HEK293 (cell line): ENCODE measurements at regions not wholly inside any gene's neighbourhood (a gene's known extent, or its start where the extent isn't known, plus 50 kb on each side); places are given as distances from the start of the nearest gene placed in this dataset.

Source experiments
- CTCF ChIA-PET: fragments of 350-600 bp; formaldehyde crosslinking; extraction: SDS; loops from one replicate; lab custom pipeline; 2021; ENCODE audit warnings: antibody characterized with exemption; lab: Yijun Ruan, JAX
- POLR2A ChIA-PET: fragments of 300-600 bp; formaldehyde crosslinking; extraction: SDS; loops from one replicate; lab custom pipeline; 2020; ENCODE audit warnings: antibody characterized with exemption, inconsistent platforms; lab: Yijun Ruan, JAX
- H3K27ac ChIP-seq: fragments of 200-500 bp; sonication (Bioruptor generic); 2 replicates; pipeline ENCODE4 v1.5.1; 2014; ENCODE audit warnings: low read depth, low read length, control low read depth, inconsistent platforms; ENCODE audit errors: extremely low read depth
- H3K36me3 ChIP-seq, 2 experiments: fragments of 200-500 bp in 1 of 2; sonication (Bioruptor generic) in 1 of 2; 1 replicate in 1 of 2; 2 replicates in 1 of 2; pipeline ENCODE4 v1.5.1; 2014 to 2017; ENCODE audit warnings: inconsistent platforms in 2 of 2, low read length in 2 of 2; ENCODE audit not compliant: control insufficient read depth in 2 of 2, insufficient read depth in 1 of 2
- H3K4me1 ChIP-seq: fragments of 200-500 bp; sonication (Bioruptor generic); 2 replicates; pipeline ENCODE4 v1.5.1; 2014; ENCODE audit warnings: mild to moderate bottlenecking, low read length, inconsistent platforms; ENCODE audit not compliant: control insufficient read depth, insufficient read depth
- H3K4me3 ChIP-seq: 2 replicates; pipeline ENCODE4 v1.5.1; 2011; ENCODE audit warnings: low read depth, mild to moderate bottlenecking, control low read depth, low read length, moderate library complexity
- H3K9me3 ChIP-seq: fragments of 200-500 bp; sonication (Bioruptor generic); 2 replicates; pipeline ENCODE4 v1.5.1; 2014; ENCODE audit warnings: low read depth, low read length, inconsistent platforms; ENCODE audit not compliant: control insufficient read depth, insufficient read depth
- BCL11B ChIP-seq: fragments of 450-650 bp; formaldehyde crosslinking; IDR thresholded peaks from 2 replicates; pipeline ENCODE4 v1.5.1; 2016; ENCODE audit warnings: low read depth, missing biosample characterization, missing genetic modification characterization
- EGR2 ChIP-seq: fragments of 450-650 bp; formaldehyde crosslinking; IDR thresholded peaks from 2 replicates; pipeline ENCODE4 v1.5.1; 2016; ENCODE audit warnings: low read depth, missing biosample characterization, missing genetic modification characterization
- KLF9 ChIP-seq: fragments of 450-650 bp; formaldehyde crosslinking; IDR thresholded peaks from 2 replicates; pipeline ENCODE4 v1.5.1; 2016; ENCODE audit warnings: missing biosample characterization, missing genetic modification characterization, low read depth
- OVOL3 ChIP-seq: fragments of 450-650 bp; formaldehyde crosslinking; IDR thresholded peaks from 2 replicates; pipeline ENCODE4 v1.5.1; 2016; ENCODE audit warnings: missing biosample characterization, missing genetic modification characterization
- PRDM1 ChIP-seq: fragments of 450-650 bp; formaldehyde crosslinking; IDR thresholded peaks from 2 replicates; pipeline ENCODE4; 2016; ENCODE audit warnings: missing biosample characterization, missing genetic modification characterization
- ZFHX2 ChIP-seq: fragments of 450-650 bp; formaldehyde crosslinking; conservative IDR thresholded peaks from 2 replicates; pipeline ENCODE4 v1.5.1; 2016; ENCODE audit warnings: missing biosample characterization, missing genetic modification characterization
- ZFP41 ChIP-seq: fragments of 450-650 bp; formaldehyde crosslinking; IDR thresholded peaks from 2 replicates; pipeline ENCODE4 v1.5.1; 2016; ENCODE audit warnings: missing biosample characterization, missing genetic modification characterization, borderline replicate concordance
- ZNF174 ChIP-seq: fragments of 450-650 bp; formaldehyde crosslinking; IDR thresholded peaks from 2 replicates; pipeline ENCODE4 v1.5.0; 2017; ENCODE audit warnings: missing biosample characterization, mild to moderate bottlenecking, missing genetic modification characterization
- ZNF202 ChIP-seq: fragments of 450-650 bp; formaldehyde crosslinking; IDR thresholded peaks from 2 replicates; pipeline ENCODE4 v1.5.1; 2016; ENCODE audit warnings: missing biosample characterization, missing genetic modification characterization, borderline replicate concordance
- ZNF280C ChIP-seq: fragments of 450-650 bp; formaldehyde crosslinking; IDR thresholded peaks from 2 replicates; pipeline ENCODE4 v1.5.1; 2016; ENCODE audit warnings: missing biosample characterization, missing genetic modification characterization
- ZNF488 ChIP-seq: fragments of 450-650 bp; formaldehyde crosslinking; IDR thresholded peaks from 2 replicates; pipeline ENCODE4 v1.5.1; 2016; ENCODE audit warnings: missing biosample characterization, missing genetic modification characterization
- ZNF629 ChIP-seq: fragments of 450-650 bp; formaldehyde crosslinking; IDR thresholded peaks from 2 replicates; pipeline ENCODE4 v1.5.1; 2017; ENCODE audit warnings: missing biosample characterization, missing genetic modification characterization
- ZNF660 ChIP-seq: fragments of 450-650 bp; IDR thresholded peaks from 2 replicates; pipeline ENCODE4 v1.5.1; 2018; ENCODE audit warnings: missing biosample characterization, mild to moderate bottlenecking, missing genetic modification characterization
- ZNF785 ChIP-seq: fragments of 450-650 bp; formaldehyde crosslinking; IDR thresholded peaks from 2 replicates; pipeline ENCODE4 v1.5.1; 2016; ENCODE audit warnings: missing biosample characterization, missing genetic modification characterization
- ZNF830 ChIP-seq: fragments of 450-650 bp; IDR thresholded peaks from 2 replicates; pipeline ENCODE4 v1.5.0; 2018; ENCODE audit warnings: missing biosample characterization, missing genetic modification characterization, low read depth, mild to moderate bottlenecking, moderate library complexity
- ZSCAN18 ChIP-seq: fragments of 450-650 bp; formaldehyde crosslinking; IDR thresholded peaks from 2 replicates; pipeline ENCODE4 v1.5.1; 2016; ENCODE audit warnings: missing biosample characterization, missing genetic modification characterization

- ChIA-PET CTCF (no interaction called here), POLR2A (no interaction called here)
- Histone ChIP-seq H3K36me3 (no peaks in the 10 kb centered on the region), H3K27ac (no peak overlapping the region), H3K9me3 (no peaks in the 10 kb centered on the region), H3K4me3 (no peak overlapping the region), H3K4me1 (no peaks in the 10 kb centered on the region)
- TF ChIP-seq BCL11B, result no peak
- peak; percentile 92 for TF ChIP-seq ZFHX2
- 0 out of 2 replicates have a peak, but pooled peaks have one; percentile 17 for TF ChIP-seq ZNF785 (tag by site-specific recombination)
- no peak for TF ChIP-seq ZNF488
- peak; percentile 75 for TF ChIP-seq PRDM1 (tag by site-specific recombination)
- peak; percentile 93 for TF ChIP-seq EGR2 (tag by site-specific recombination)
- TF ChIP-seq ZNF280C (tag by site-specific recombination), result no peak
- no peak for TF ChIP-seq ZNF174
Measured at GRCh38 chr4:180565856-180566431, 1677.3 kb upstream of the TENM3 start.

- Histone ChIP-seq H3K27ac (no peak overlapping the region), H3K4me3 (no peak overlapping the region), H3K4me1 (no peaks in the 10 kb centered on the region), H3K36me3 (no peaks in the 10 kb centered on the region), H3K9me3 (no peaks in the 10 kb centered on the region)
- ChIA-PET CTCF (no interaction called here), POLR2A (no interaction called here)
- TF ChIP-seq ZFP41 (tag by site-specific recombination) (no peak), OVOL3 (tag by site-specific recombination) (no peak), ZFHX2 (peak; percentile 83), EGR2 (tag by site-specific recombination) (peak; percentile 52; the same call in 1 of the 2 replicates)
Measured at GRCh38 chr4:180566492-180566891, 1676.7 kb upstream of the TENM3 start.

- Histone ChIP-seq H3K27ac (no peak overlapping the region), H3K4me1 (no peaks in the 10 kb centered on the region), H3K36me3 (no peaks in the 10 kb centered on the region), H3K4me3 (no peak overlapping the region), H3K9me3 (no peaks in the 10 kb centered on the region)
- POLR2A ChIA-PET, result no interaction called here
- CTCF ChIA-PET, result no interaction called here
- no peak for TF ChIP-seq ZSCAN18
- TF ChIP-seq ZNF660, result no peak
- TF ChIP-seq ZNF202 (tag by site-specific recombination), result no peak
- TF ChIP-seq PRDM1 (tag by site-specific recombination), result peak; percentile 90
- TF ChIP-seq ZNF629 (tag by site-specific recombination), result no peak
- TF ChIP-seq ZNF830 (tag by site-specific recombination), result no peak
- no peak for TF ChIP-seq KLF9 (tag by site-specific recombination)
Measured at GRCh38 chr4:180567080-180567479, 1676.1 kb upstream of the TENM3 start.
